Astrocyte of the cerebellum (primary cell): ENCODE measurements at regions not wholly inside any gene's neighbourhood (a gene's known extent, or its start where the extent isn't known, plus 50 kb on each side); places are given as distances from the start of the nearest gene placed in this dataset.

Experiments
- DNase-seq: peaks from one replicate; pipeline ENCODE4 v3.0.0-alpha.2; 2011; ENCODE audit warnings: low read depth
- H3K4me3 ChIP-seq: 2 replicates; pipeline ENCODE4 v1.5.1; 2011; ENCODE audit warnings: mild to moderate bottlenecking, low read depth, low read length, moderate library complexity
- in situ Hi-C: cut with HindIII; loops from 2 replicates; pipeline ENCODE4 v1.10.0; 2017; ENCODE audit warnings: low sequenced_read_pairs
- TF ChIP-seq, protein P1 (sequence below): IDR thresholded peaks from 2 replicates; pipeline ENCODE4 v1.5.1; 2012; ENCODE audit warnings: low read length, low read depth, moderate library complexity, mild to moderate bottlenecking; ENCODE audit errors: missing control alignments

DNA sequence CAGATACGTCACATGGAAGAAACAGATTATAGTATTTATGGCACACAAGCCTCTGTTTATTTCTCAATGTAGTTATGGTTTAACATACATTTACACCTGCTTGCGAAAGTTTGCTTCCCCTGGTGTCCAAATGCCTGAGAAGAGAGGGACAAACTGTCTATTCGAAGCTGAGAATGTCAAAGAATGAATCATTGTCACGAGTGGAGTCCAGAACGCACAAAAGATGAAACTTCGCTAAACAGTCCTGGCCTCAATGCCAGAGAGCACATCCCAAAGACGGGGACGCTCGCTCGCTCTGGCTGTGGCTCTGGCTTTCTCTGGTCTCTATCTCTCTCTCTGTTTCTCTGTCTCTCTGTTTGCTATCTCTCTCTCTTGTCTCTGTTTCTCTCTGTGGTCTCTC lies 298.8 kb downstream of the FOXL1 start:
- no peak for DNase-seq
- TF ChIP-seq, protein P1, sequence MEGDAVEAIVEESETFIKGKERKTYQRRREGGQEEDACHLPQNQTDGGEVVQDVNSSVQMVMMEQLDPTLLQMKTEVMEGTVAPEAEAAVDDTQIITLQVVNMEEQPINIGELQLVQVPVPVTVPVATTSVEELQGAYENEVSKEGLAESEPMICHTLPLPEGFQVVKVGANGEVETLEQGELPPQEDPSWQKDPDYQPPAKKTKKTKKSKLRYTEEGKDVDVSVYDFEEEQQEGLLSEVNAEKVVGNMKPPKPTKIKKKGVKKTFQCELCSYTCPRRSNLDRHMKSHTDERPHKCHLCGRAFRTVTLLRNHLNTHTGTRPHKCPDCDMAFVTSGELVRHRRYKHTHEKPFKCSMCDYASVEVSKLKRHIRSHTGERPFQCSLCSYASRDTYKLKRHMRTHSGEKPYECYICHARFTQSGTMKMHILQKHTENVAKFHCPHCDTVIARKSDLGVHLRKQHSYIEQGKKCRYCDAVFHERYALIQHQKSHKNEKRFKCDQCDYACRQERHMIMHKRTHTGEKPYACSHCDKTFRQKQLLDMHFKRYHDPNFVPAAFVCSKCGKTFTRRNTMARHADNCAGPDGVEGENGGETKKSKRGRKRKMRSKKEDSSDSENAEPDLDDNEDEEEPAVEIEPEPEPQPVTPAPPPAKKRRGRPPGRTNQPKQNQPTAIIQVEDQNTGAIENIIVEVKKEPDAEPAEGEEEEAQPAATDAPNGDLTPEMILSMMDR: no peak
- H3K4me3 ChIP-seq: no peak overlapping the region
- in situ Hi-C loops: no loop called here

DNA sequence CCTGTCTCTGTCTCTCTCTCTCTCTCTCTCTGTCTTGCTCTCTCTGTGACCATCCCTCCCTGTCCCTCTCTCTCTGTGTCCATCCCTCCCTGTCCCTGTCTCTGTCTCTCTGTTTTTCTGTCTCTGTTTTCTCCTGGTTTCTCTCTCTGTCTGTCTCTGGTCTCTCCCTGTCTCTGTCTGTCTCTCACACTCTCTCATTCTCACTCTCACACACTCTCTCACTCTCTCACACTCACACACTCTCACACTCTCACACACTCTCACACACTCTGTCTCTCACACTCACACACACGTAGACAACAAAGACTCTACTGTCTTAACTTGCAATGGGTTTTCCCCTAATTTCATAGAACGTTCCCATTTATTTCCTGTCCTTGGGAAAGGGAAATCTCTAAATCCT lies 299.5 kb downstream of the FOXL1 start:
- no peak for DNase-seq
- in situ Hi-C loops: no loop called here
- TF ChIP-seq, protein P1: no peak
- H3K4me3 ChIP-seq: no peak overlapping the region

DNA sequence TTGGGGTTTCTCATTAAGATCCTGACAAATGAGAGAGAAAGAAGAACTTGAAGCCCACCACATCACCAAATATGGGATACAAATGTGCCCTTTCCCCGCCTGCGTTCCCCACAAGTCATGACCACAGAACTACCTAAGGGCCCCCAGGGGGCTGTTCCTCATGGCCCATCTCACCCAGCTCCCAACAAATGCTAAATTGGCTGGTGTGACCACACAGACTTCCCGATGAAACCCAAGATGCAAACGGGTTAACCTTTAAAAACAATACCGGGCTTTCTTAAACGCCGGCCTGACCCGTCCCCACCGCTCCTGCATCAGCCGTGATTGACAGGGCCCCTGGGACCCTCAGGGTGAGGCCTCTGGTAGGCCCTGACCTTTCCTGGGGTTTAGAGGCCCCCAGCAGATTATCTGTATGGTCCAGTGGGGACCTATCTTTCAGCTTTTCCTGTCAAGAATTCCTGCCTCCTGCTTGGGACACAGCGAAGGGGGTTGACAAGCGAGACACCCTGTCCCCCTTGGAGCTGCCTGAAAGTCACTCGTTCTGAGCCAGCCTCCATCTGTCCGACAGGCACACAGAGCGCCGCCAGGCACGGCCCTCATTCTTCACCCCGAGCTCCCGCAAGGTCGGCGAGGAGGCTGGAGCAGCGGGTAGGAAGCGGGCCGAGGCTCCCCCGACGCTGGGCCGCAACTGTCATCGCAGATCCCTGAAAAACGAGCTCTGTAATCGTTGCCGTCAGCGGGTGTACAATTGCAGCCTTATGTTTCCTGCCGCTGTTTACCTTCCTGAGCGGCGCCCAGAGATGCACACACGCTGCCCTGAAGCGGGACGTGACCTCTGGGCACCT lies 300.1 kb downstream of the FOXL1 start:
- in situ Hi-C loops: no loop called here
- TF ChIP-seq, protein P1: no peak
- no peak overlapping the region for H3K4me3 ChIP-seq
- no peak for DNase-seq

DNA sequence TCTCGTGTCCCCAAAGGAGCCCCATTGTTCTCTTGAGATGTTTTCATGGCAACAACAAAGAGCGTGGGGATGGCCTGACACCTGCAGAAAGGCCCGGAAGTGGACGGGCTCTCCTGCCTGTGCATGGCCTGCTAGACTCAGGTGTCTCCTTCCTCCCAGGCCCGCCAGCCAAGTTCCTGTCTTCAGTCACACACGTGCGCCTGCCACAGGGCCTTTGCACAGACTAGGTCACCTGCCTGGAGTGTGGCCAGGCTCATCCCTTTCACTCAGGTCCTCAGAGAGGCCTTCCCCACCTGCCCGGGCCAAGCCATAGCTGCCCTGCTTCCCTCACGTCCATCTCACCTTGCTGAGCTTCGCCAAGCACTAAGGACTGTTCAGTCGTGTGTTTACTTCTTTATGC lies 300.9 kb downstream of the FOXL1 start:
- in situ Hi-C loops: no loop called here
- TF ChIP-seq, protein P1: no peak
- H3K4me3 ChIP-seq: no peak overlapping the region

DNA sequence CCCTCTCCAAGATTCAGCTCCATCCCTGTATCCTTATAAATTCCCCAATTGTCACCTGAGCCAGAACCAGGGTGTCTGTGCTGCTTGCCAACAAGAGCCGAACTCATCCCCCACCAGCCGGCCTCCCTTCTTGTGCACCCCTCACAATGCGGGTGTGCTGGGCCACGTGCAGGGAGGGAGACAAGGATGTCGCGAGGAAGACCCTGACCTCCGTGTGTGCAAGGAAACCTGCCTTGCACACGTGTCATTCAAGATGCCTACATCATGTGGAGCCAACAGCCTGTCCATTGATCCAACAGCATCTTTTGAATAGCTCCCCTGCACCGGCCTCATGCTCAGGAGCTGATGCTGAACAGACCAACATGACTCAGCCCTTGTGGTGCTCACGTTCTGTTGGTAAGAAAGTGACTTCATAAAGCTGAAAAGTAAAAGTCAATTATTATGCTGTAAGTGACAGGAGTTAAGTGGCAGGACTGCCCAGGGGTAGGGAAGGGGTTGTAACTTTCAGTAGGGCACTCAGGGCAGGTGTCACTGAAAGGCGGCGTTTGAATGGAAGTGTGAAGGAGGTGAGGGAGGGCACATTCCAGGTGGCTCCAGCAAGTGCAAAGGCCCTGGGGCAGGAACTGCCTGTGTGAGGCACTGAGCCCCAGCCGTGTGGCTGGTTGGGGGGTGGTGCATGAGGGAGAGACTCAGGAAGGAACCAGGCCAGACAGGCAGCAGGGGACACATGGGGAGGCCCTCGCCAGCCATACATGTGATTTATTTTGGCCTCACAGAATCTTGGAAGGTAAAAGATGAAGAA lies 302.2 kb downstream of the FOXL1 start:
- in situ Hi-C loops: no loop called here
- no peak for DNase-seq
- no peak overlapping the region for H3K4me3 ChIP-seq
- TF ChIP-seq, protein P1: no peak

More for the DNA sequence above, 300.9 kb downstream of the FOXL1 start:
- DNase-seq: no peak

DNA sequence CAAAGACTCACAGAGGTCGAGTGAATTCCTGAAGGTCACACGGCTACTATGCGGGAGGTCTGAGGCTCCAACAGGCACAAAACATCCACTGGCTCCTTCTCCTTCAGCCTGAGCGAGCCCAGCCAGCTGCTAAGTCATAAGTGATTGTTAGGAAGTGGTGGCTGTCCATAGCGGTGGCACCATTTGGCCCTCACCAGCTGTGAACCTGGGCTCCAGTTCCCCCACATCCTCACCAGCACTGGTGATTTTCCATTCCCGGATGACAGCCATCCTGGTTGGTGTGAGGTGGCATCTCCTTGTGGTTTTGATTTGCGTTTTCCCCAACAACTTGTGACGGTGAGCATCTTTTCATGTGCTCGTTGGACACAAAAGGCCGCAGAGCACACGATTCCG lies 302.8 kb downstream of the FOXL1 start:
- no peak for DNase-seq
- no peak overlapping the region for H3K4me3 ChIP-seq
- TF ChIP-seq, protein P1: no peak
- in situ Hi-C loops: no loop called here
